HEK293 (cell line): ENCODE measurements at regions not wholly inside any gene's neighbourhood (a gene's known extent, or its start where the extent isn't known, plus 50 kb on each side); places are given as distances from the start of the nearest gene placed in this dataset.

Experiments
- HOXA7 ChIP-seq: sonication (generic); formaldehyde crosslinking; IDR thresholded peaks from 2 replicates; pipeline ENCODE4 v1.8.1; 2022; ENCODE audit warnings: missing genetic modification reagents, borderline replicate concordance
- HOXC10 ChIP-seq: sonication (generic); formaldehyde crosslinking; IDR thresholded peaks from 2 replicates; pipeline ENCODE4 v1.8.1; 2023; ENCODE audit warnings: mild to moderate bottlenecking, missing genetic modification reagents
- PRDM2 ChIP-seq: fragments of 450-650 bp; formaldehyde crosslinking; IDR thresholded peaks from 2 replicates; pipeline ENCODE4 v1.5.1; 2016; ENCODE audit warnings: missing biosample characterization, missing genetic modification characterization, borderline replicate concordance
- SP3 ChIP-seq: fragments of 450-650 bp; formaldehyde crosslinking; IDR thresholded peaks from 2 replicates; pipeline ENCODE4 v1.5.1; 2016; ENCODE audit warnings: missing biosample characterization, missing genetic modification characterization
- TCF7L2 ChIP-seq: IDR thresholded peaks from 2 replicates; pipeline ENCODE4 v1.6.1; 2011; ENCODE audit warnings: low read depth, mild to moderate bottlenecking, inconsistent platforms, low read length, moderate library complexity, borderline replicate concordance
- ZBTB17 ChIP-seq: fragments of 450-650 bp; formaldehyde crosslinking; IDR thresholded peaks from 2 replicates; pipeline ENCODE4 v1.5.1; 2016; ENCODE audit warnings: missing biosample characterization, missing genetic modification characterization
- ZBTB20 ChIP-seq: fragments of 450-650 bp; formaldehyde crosslinking; IDR thresholded peaks from 2 replicates; pipeline ENCODE4 v1.5.1; 2016; ENCODE audit warnings: missing biosample characterization, missing genetic modification characterization
- ZFHX2 ChIP-seq: fragments of 450-650 bp; formaldehyde crosslinking; conservative IDR thresholded peaks from 2 replicates; pipeline ENCODE4 v1.5.1; 2016; ENCODE audit warnings: missing biosample characterization, missing genetic modification characterization
- ZNF174 ChIP-seq: fragments of 450-650 bp; formaldehyde crosslinking; IDR thresholded peaks from 2 replicates; pipeline ENCODE4 v1.5.0; 2017; ENCODE audit warnings: missing biosample characterization, mild to moderate bottlenecking, missing genetic modification characterization
- ZNF184 ChIP-seq: fragments of 450-650 bp; IDR thresholded peaks from 2 replicates; pipeline ENCODE4 v1.5.1; 2018; ENCODE audit warnings: missing biosample characterization, mild to moderate bottlenecking, missing genetic modification characterization
- ZNF19 ChIP-seq: fragments of 450-650 bp; formaldehyde crosslinking; IDR thresholded peaks from 2 replicates; pipeline ENCODE4; 2016; ENCODE audit warnings: missing biosample characterization, missing genetic modification characterization, low read depth
- ZNF2 ChIP-seq: fragments of 450-650 bp; formaldehyde crosslinking; IDR thresholded peaks from 2 replicates; pipeline ENCODE4 v1.5.1; 2016; ENCODE audit warnings: missing biosample characterization, missing genetic modification characterization
- ZNF292 ChIP-seq: fragments of 450-650 bp; formaldehyde crosslinking; IDR thresholded peaks from 2 replicates; pipeline ENCODE4 v1.5.1; 2016; ENCODE audit warnings: low read depth, missing biosample characterization, missing genetic modification characterization, borderline replicate concordance
- ZNF324 ChIP-seq: fragments of 450-650 bp; formaldehyde crosslinking; IDR thresholded peaks from 2 replicates; pipeline ENCODE4 v1.5.1; 2016; ENCODE audit warnings: missing biosample characterization, missing genetic modification characterization
- ZNF350 ChIP-seq: fragments of 450-650 bp; formaldehyde crosslinking; IDR thresholded peaks from 2 replicates; pipeline ENCODE4 v1.5.0; 2017; ENCODE audit warnings: missing biosample characterization, mild to moderate bottlenecking, missing genetic modification characterization
- ZNF391 ChIP-seq: fragments of 450-650 bp; formaldehyde crosslinking; IDR thresholded peaks from 2 replicates; pipeline ENCODE4 v1.5.1; 2016; ENCODE audit warnings: low read depth, missing biosample characterization, missing genetic modification characterization, borderline replicate concordance
- ZNF561 ChIP-seq: fragments of 450-650 bp; IDR thresholded peaks from 2 replicates; pipeline ENCODE4 v1.5.1; 2018; ENCODE audit warnings: missing biosample characterization, missing genetic modification characterization, borderline replicate concordance
- ZNF580 ChIP-seq: fragments of 450-650 bp; formaldehyde crosslinking; IDR thresholded peaks from 2 replicates; pipeline ENCODE4 v1.5.1; 2016; ENCODE audit warnings: missing biosample characterization, missing genetic modification characterization
- ZNF600 ChIP-seq: fragments of 450-650 bp; formaldehyde crosslinking; IDR thresholded peaks from 2 replicates; pipeline ENCODE4 v1.5.1; 2016; ENCODE audit warnings: missing biosample characterization, missing genetic modification characterization
- ZNF624 ChIP-seq: fragments of 450-650 bp; formaldehyde crosslinking; IDR thresholded peaks from 2 replicates; pipeline ENCODE4 v1.5.1; 2017; ENCODE audit warnings: missing biosample characterization, missing genetic modification characterization
- TF ChIP-seq, protein P1 (sequence below): fragments of 450-650 bp; formaldehyde crosslinking; IDR thresholded peaks from 2 replicates; pipeline ENCODE4 v1.5.1; 2016; ENCODE audit warnings: missing biosample characterization, missing genetic modification characterization
- TF ChIP-seq, protein P2 (sequence below): fragments of 450-650 bp; formaldehyde crosslinking; IDR thresholded peaks from 2 replicates; pipeline ENCODE4 v1.5.1; 2016; ENCODE audit warnings: missing biosample characterization, missing genetic modification characterization
- TF ChIP-seq, protein P3 (sequence below): fragments of 450-650 bp; formaldehyde crosslinking; IDR thresholded peaks from 2 replicates; pipeline ENCODE4 v1.5.1; 2016; ENCODE audit warnings: missing biosample characterization, missing genetic modification characterization
- TF ChIP-seq, protein P4 (sequence below): fragments of 450-650 bp; formaldehyde crosslinking; conservative IDR thresholded peaks from 2 replicates; pipeline ENCODE4 v1.5.1; 2016; ENCODE audit warnings: low read depth, missing biosample characterization, missing genetic modification characterization

DNA sequence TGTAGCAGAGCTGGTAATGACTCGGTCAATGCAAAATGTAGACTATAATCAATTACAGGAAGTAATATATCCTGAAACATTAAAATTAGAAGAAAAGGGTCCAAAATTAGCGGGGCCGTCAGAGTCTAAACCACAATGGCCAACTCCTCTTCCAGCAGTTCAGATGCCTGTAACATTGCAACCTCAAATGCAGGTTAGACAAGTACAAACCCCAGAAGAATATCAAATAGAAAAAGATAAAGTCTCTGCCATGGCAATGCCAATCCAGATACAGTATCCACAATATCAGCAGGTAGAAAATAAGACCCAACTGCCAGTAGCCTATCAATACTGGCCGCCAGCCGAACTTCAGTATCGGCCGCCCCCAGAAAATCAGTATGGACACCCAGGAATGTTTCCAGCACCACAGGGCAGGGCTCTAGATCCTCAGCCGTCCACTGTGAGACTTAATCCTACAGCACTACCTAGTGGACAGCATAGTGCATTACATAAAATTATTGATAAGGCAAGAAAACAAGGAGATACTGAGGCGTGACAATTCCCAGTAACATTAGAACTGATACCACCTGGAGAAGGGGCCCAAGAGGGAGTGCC is 158.4 kb downstream of the GPX5 start (continued):
- TF ChIP-seq, protein P1, sequence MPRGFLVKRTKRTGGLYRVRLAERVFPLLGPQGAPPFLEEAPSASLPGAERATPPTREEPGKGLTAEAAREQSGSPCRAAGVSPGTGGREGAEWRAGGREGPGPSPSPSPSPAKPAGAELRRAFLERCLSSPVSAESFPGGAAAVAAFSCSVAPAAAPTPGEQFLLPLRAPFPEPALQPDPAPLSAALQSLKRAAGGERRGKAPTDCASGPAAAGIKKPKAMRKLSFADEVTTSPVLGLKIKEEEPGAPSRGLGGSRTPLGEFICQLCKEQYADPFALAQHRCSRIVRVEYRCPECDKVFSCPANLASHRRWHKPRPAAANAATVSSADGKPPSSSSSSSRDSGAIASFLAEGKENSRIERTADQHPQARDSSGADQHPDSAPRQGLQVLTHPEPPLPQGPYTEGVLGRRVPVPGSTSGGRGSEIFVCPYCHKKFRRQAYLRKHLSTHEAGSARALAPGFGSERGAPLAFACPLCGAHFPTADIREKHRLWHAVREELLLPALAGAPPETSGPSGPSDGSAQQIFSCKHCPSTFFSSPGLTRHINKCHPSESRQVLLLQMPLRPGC (tag by site-specific recombination), result no peak
- TF ChIP-seq ZNF624 (tag by site-specific recombination), result no peak
- TF ChIP-seq, protein P2, sequence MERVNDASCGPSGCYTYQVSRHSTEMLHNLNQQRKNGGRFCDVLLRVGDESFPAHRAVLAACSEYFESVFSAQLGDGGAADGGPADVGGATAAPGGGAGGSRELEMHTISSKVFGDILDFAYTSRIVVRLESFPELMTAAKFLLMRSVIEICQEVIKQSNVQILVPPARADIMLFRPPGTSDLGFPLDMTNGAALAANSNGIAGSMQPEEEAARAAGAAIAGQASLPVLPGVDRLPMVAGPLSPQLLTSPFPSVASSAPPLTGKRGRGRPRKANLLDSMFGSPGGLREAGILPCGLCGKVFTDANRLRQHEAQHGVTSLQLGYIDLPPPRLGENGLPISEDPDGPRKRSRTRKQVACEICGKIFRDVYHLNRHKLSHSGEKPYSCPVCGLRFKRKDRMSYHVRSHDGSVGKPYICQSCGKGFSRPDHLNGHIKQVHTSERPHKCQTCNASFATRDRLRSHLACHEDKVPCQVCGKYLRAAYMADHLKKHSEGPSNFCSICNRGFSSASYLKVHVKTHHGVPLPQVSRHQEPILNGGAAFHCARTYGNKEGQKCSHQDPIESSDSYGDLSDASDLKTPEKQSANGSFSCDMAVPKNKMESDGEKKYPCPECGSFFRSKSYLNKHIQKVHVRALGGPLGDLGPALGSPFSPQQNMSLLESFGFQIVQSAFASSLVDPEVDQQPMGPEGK (tag by site-specific recombination), result no peak
- 0 out of 2 replicates have a peak, but pooled peaks have one; percentile 23 for TF ChIP-seq ZNF600 (tag by site-specific recombination)
- TF ChIP-seq ZNF324 (tag by site-specific recombination), result no peak
- TF ChIP-seq, protein P3, sequence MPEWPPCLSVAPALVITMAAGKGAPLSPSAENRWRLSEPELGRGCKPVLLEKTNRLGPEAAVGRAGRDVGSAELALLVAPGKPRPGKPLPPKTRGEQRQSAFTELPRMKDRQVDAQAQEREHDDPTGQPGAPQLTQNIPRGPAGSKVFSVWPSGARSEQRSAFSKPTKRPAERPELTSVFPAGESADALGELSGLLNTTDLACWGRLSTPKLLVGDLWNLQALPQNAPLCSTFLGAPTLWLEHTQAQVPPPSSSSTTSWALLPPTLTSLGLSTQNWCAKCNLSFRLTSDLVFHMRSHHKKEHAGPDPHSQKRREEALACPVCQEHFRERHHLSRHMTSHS (tag by site-specific recombination), result no peak
- TF ChIP-seq PRDM2 (tag by site-specific recombination), result no peak
- TF ChIP-seq ZNF174 (tag by site-specific recombination), result no peak
- TF ChIP-seq ZNF292 (tag by site-specific recombination), result no peak
- TF ChIP-seq ZFHX2 (tag by site-specific recombination), result no peak
- no peak for TF ChIP-seq ZNF184 (tag by site-specific recombination)
- TF ChIP-seq ZNF2 (tag by site-specific recombination), result peak; percentile 23; the same call in 1 of the 2 replicates
- no peak for TF ChIP-seq SP3 (tag by site-specific recombination)
- TF ChIP-seq HOXA7 (CRISPR knock-in tag), result no peak
- no peak; the same call in 1 of the 2 replicates for TF ChIP-seq ZBTB17
- TF ChIP-seq HOXC10 (CRISPR knock-in tag), result no peak
- TF ChIP-seq ZNF350, result no peak
- TF ChIP-seq ZBTB20 (tag by site-specific recombination), result no peak
- no peak for TF ChIP-seq ZNF561 (tag by site-specific recombination)
- no peak for TF ChIP-seq TCF7L2
- 0 out of 2 replicates have a peak, but pooled peaks have one; percentile 19 for TF ChIP-seq ZNF391 (tag by site-specific recombination)
- TF ChIP-seq ZNF580 (tag by site-specific recombination), result no peak
- TF ChIP-seq, protein P4, sequence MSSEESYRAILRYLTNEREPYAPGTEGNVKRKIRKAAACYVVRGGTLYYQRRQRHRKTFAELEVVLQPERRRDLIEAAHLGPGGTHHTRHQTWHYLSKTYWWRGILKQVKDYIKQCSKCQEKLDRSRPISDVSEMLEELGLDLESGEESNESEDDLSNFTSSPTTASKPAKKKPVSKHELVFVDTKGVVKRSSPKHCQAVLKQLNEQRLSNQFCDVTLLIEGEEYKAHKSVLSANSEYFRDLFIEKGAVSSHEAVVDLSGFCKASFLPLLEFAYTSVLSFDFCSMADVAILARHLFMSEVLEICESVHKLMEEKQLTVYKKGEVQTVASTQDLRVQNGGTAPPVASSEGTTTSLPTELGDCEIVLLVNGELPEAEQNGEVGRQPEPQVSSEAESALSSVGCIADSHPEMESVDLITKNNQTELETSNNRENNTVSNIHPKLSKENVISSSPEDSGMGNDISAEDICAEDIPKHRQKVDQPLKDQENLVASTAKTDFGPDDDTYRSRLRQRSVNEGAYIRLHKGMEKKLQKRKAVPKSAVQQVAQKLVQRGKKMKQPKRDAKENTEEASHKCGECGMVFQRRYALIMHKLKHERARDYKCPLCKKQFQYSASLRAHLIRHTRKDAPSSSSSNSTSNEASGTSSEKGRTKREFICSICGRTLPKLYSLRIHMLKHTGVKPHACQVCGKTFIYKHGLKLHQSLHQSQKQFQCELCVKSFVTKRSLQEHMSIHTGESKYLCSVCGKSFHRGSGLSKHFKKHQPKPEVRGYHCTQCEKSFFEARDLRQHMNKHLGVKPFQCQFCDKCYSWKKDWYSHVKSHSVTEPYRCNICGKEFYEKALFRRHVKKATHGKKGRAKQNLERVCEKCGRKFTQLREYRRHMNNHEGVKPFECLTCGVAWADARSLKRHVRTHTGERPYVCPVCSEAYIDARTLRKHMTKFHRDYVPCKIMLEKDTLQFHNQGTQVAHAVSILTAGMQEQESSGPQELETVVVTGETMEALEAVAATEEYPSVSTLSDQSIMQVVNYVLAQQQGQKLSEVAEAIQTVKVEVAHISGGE (tag by site-specific recombination), result no peak
- TF ChIP-seq ZNF19, result no peak
